Left lung (tissue), 4 donors: ENCODE measurements at regions not wholly inside any gene's neighbourhood (a gene's known extent, or its start where the extent isn't known, plus 50 kb on each side); places are given as distances from the start of the nearest gene placed in this dataset.

Experiments used
- ATAC-seq: fragments of 200-7000 bp; cut with Tn5 transposase; one replicate; pipeline ENCODE4 v1.9.1; 2020; ENCODE audit warnings: moderate library complexity
- DNase-seq, 4 donors: peaks; one replicate each; pipeline ENCODE4 v3.0.0-alpha.2; 2013 to 2020
- H3K27ac ChIP-seq, 2 donors: fragments of 200-600 bp; sonication (generic) in 1 of 2; one replicate each; pipeline versions ENCODE4 v1.5.0 to v1.8.0; 2020 to 2021
- H3K27me3 ChIP-seq, 2 donors: fragments of 200-600 bp; sonication (generic) in 1 of 2; one replicate each; pipeline versions ENCODE4 v1.5.0 to v1.8.0; 2020 to 2021
- H3K36me3 ChIP-seq, 2 donors: fragments of 200-600 bp; sonication (generic) in 1 of 2; one replicate each; pipeline versions ENCODE4 v1.5.0 to v1.8.0; 2020 to 2021
- H3K4me1 ChIP-seq, 2 donors: fragments of 200-600 bp; one replicate each; pipeline ENCODE4 v1.8.0; 2021
- H3K4me3 ChIP-seq, 2 donors: fragments of 200-600 bp; sonication (generic) in 1 of 2; one replicate each; pipeline versions ENCODE4 v1.5.0 to v1.8.0; 2020 to 2021; ENCODE audit warnings: mild to moderate bottlenecking in 1 of 2
- H3K9me3 ChIP-seq, 2 donors: fragments of 200-600 bp; sonication (generic) in 1 of 2; one replicate each; pipeline versions ENCODE4 v1.5.0 to v1.8.0; 2020 to 2021
- CTCF ChIP-seq, 2 donors: fragments of 200-600 bp; sonication (generic) in 1 of 2; IDR thresholded peaks; one replicate each; pipeline versions ENCODE4 v1.5.0 to v1.8.0; 2021; ENCODE audit warnings: antibody characterized with exemption in 2 of 2
- intact Hi-C, 2 donors: fragments of 100-400 bp; cut with DNase I; formaldehyde crosslinking; loops; one replicate each; pipeline versions ENCODE4 v1.11.2 to v1.14.2; 2022
- donor health status: DM: no; HTN: yes; CAD: no.
- donor health status: DM: no; HTN: no; CAD: no.

GRCh38 chr11:105233285-105233684 is 93.7 kb upstream of the CARD18 start:
- intact Hi-C loops: no loop called here
- H3K9me3 ChIP-seq: no peaks in the 10 kb centered on the region
- H3K4me3 ChIP-seq: no peak overlapping the region
- H3K27ac ChIP-seq: no peak overlapping the region
- DNase-seq (no peak), ATAC-seq (no peak)
- no peaks in the 10 kb centered on the region for H3K36me3 ChIP-seq
- no peaks in the 10 kb centered on the region for H3K4me1 ChIP-seq
- no peak for TF ChIP-seq CTCF (IDR thresholded peaks at IDR 0.05)
- no peaks in the 10 kb centered on the region for H3K27me3 ChIP-seq

GRCh38 chr11:105232021-105232420 is 92.5 kb upstream of the CARD18 start:
- H3K4me1 ChIP-seq: no peaks in the 10 kb centered on the region
- no peaks in the 10 kb centered on the region for H3K9me3 ChIP-seq
- no peak overlapping the region for H3K27ac ChIP-seq
- H3K27me3 ChIP-seq: no peaks in the 10 kb centered on the region
- H3K4me3 ChIP-seq: no peak overlapping the region
- ATAC-seq (no peak), DNase-seq (no peak)
- no peaks in the 10 kb centered on the region for H3K36me3 ChIP-seq
- no peak for TF ChIP-seq CTCF (IDR thresholded peaks at IDR 0.05)
- intact Hi-C loops: no loop called here

GRCh38 chr11:105230586-105230985 is 91.0 kb upstream of the CARD18 start:
- ATAC-seq (no peak), DNase-seq (no peak)
- Histone ChIP-seq H3K4me1 (no peaks in the 10 kb centered on the region), H3K4me3 (no peak overlapping the region), H3K27ac (no peak overlapping the region), H3K27me3 (no peaks in the 10 kb centered on the region), H3K36me3 (no peaks in the 10 kb centered on the region), H3K9me3 (no peaks in the 10 kb centered on the region)
- TF ChIP-seq CTCF (IDR thresholded peaks at IDR 0.05): no peak
- intact Hi-C loops: no loop called here

GRCh38 chr11:105229761-105230160 is 90.2 kb upstream of the CARD18 start:
- Histone ChIP-seq H3K4me1 (no peaks in the 10 kb centered on the region), H3K27ac (no peak overlapping the region), H3K36me3 (no peaks in the 10 kb centered on the region), H3K9me3 (no peaks in the 10 kb centered on the region), H3K27me3 (no peaks in the 10 kb centered on the region), H3K4me3 (no peak overlapping the region)
- DNase-seq: no peak
- intact Hi-C loops: no loop called here
- ATAC-seq: peak; percentile 35
- no peak for TF ChIP-seq CTCF (IDR thresholded peaks at IDR 0.05)

- Histone ChIP-seq H3K4me1 (no peaks in the 10 kb centered on the region), H3K27ac (no peak overlapping the region), H3K27me3 (no peaks in the 10 kb centered on the region), H3K9me3 (no peaks in the 10 kb centered on the region), H3K4me3 (no peak overlapping the region), H3K36me3 (no peaks in the 10 kb centered on the region)
- DNase-seq: no peak
- no peak for ATAC-seq
- TF ChIP-seq CTCF (IDR thresholded peaks at IDR 0.05): no peak
- intact Hi-C loops: no loop called here
Observed at GRCh38 chr11:105229257-105229656, 89.7 kb upstream of the CARD18 start.
